Pancreas (tissue), 10 donors: ENCODE measurements at regions not wholly inside any gene's neighbourhood (a gene's known extent, or its start where the extent isn't known, plus 50 kb on each side); places are given as distances from the start of the nearest gene placed in this dataset.

Experiments
- ATAC-seq, 4 donors: fragments of 200-7000 bp; cut with Tn5 transposase; one replicate each; pipeline versions ENCODE4 v1.8.0 to v1.9.1; 2020; ENCODE audit warnings: mild to moderate bottlenecking in 4 of 4, moderate library complexity in 4 of 4
- DNase-seq, 6 donors: peaks; one replicate each; pipeline ENCODE4 v3.0.0-alpha.2; 2020
- FAIRE-seq: peaks from 2 replicates; lab custom pipeline; 2012; peaks lifted over from hg19 to GRCh38; lab: Jason Lieb, UNC
- H3K27ac ChIP-seq, 4 donors: fragments of 200-600 bp; sonication (generic); 1 replicate in 3 of 4; 2 replicates in 1 of 4; pipeline versions ENCODE4 v1.5.0 to v1.8.0; 2020
- H3K27me3 ChIP-seq, 4 donors: fragments of 200-600 bp; one replicate each; pipeline ENCODE4 v1.8.0; 2021
- H3K36me3 ChIP-seq, 3 donors: fragments of 200-600 bp; sonication (generic) in 1 of 3; one replicate each; pipeline versions ENCODE4 v1.5.0 to v1.8.0; 2020 to 2021
- H3K4me1 ChIP-seq, 3 donors: fragments of 200-600 bp; one replicate each; pipeline ENCODE4 v1.8.0; 2021
- H3K4me3 ChIP-seq, 4 donors: fragments of 200-600 bp; sonication (generic) in 2 of 4; one replicate each; pipeline versions ENCODE4 v1.5.0 to v1.8.0; 2020 to 2021
- H3K9me3 ChIP-seq, 4 donors: fragments of 200-600 bp; one replicate each; pipeline ENCODE4 v1.8.0; 2021
- WGBS, 2 donors: extraction: QIAGEN DNeasy Blood & Tissue Kit; methylation state at CpG; one replicate each; pipeline ENCODE4 v1.1.7; 2013; 5-methylcytosine and 5-hydroxymethylcytosine counted together
- intact Hi-C, 3 donors: fragments of 100-400 bp; cut with DNase I; formaldehyde crosslinking; loops; one replicate each; pipeline versions ENCODE4 v1.11.1 to v1.14.2; 2022
- TF ChIP-seq, protein P1 (sequence below), 4 donors: fragments of 200-600 bp; sonication (generic) in 3 of 4; IDR thresholded peaks; one replicate each; pipeline versions ENCODE4 v1.5.0 to v1.8.0; 2021; ENCODE audit warnings: antibody characterized with exemption in 4 of 4
- donor health status: healthy with polysubstance abuse.
- donor health status: DM: no; HTN: no; CAD: no; lungs with moderate emphysema.
- donor health status: DM: no; HTN: no; CAD: no.
- donor health status: control.
- donor health status: control.
- donor health status: Bipolar disorder and iron deficiency.
- donor health status: DM: yes; HTN: yes; CAD: no.
- donor health status: DM: no; HTN: no; CAD: no.
- donor health status: DM: no; HTN: no; CAD: no.
- donor health status: DM: yes; HTN: yes; CAD: no.

DNA sequence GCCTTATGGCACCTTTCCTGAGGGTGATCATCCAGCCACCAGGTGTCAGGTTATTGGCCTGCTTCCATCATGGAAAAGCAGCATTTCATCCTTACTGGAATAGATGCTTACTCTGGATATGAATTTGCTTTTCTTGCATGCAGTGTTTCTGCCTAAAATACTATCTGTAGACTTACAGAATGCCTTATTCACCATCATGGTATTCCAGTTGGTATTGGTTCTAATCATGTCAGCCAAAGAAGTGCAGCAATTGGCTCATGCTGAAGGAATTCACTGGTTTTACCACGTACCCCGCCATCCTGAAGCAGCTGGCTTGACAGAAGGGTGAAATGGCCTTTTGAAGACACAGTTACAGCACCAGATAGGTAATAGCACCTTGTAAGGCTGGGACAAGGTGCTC lies 194.2 kb downstream of the AASDHPPT start:
- Histone ChIP-seq H3K27ac (no peak overlapping the region), H3K4me3 (no peak overlapping the region), H3K4me1 (no peaks in the 10 kb centered on the region), H3K9me3 (no peaks in the 10 kb centered on the region), H3K27me3 (no peaks in the 10 kb centered on the region), H3K36me3 (no peaks in the 10 kb centered on the region)
- 86 to 87% methylated on average over 2 of the region's 2 CpGs for WGBS, 2 donors
- TF ChIP-seq, protein P1, sequence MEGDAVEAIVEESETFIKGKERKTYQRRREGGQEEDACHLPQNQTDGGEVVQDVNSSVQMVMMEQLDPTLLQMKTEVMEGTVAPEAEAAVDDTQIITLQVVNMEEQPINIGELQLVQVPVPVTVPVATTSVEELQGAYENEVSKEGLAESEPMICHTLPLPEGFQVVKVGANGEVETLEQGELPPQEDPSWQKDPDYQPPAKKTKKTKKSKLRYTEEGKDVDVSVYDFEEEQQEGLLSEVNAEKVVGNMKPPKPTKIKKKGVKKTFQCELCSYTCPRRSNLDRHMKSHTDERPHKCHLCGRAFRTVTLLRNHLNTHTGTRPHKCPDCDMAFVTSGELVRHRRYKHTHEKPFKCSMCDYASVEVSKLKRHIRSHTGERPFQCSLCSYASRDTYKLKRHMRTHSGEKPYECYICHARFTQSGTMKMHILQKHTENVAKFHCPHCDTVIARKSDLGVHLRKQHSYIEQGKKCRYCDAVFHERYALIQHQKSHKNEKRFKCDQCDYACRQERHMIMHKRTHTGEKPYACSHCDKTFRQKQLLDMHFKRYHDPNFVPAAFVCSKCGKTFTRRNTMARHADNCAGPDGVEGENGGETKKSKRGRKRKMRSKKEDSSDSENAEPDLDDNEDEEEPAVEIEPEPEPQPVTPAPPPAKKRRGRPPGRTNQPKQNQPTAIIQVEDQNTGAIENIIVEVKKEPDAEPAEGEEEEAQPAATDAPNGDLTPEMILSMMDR (IDR thresholded peaks at IDR 0.05) = no peak
- no peak for DNase-seq
- intact Hi-C loops = no loop called here
- no peak for FAIRE-seq
- ATAC-seq = peak in 1 of 4 donors; percentile 24

DNA sequence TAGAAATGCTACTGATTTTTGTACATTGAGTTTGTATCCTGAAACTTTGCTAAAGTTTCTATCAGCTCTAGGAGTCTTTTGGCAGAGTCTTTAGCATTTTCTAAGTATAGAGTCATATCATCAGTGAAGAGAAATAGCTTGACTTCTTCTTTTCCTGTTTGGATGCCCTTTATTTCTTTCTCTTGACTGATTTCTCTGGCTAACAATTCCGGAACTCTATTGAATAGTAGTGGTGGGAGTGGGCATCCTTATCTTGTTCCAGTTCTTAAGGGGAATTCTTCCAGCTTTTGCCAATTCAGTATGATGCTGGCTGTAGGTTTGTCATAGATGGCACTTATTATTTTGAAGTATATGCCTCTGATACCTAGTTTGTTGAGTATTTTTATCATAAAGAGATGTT lies 197.7 kb downstream of the AASDHPPT start:
- H3K36me3 ChIP-seq = no peaks in the 10 kb centered on the region
- H3K4me1 ChIP-seq = peaks cover 0 to 3% (median 0%) of the 10 kb centered on the region in 3 donors
- intact Hi-C loops = no loop called here
- H3K27ac ChIP-seq = no peak overlapping the region
- no peak overlapping the region for H3K4me3 ChIP-seq
- TF ChIP-seq, protein P1 (IDR thresholded peaks at IDR 0.05) = no peak
- FAIRE-seq = no peak
- DNase-seq = no peak
- H3K9me3 ChIP-seq = no peaks in the 10 kb centered on the region
- no peaks in the 10 kb centered on the region for H3K27me3 ChIP-seq
- 77 to 78% methylated on average over 1 of the region's 1 CpG for WGBS, 2 donors
- no peak for ATAC-seq

GRCh38 chr11:106276126-106276525 lies 198.7 kb downstream of the AASDHPPT start:
- FAIRE-seq (no peak), ATAC-seq (no peak), DNase-seq (no peak)
- no peaks in the 10 kb centered on the region for H3K9me3 ChIP-seq
- H3K4me3 ChIP-seq = no peak overlapping the region
- H3K27me3 ChIP-seq = no peaks in the 10 kb centered on the region
- intact Hi-C loops = no loop called here
- TF ChIP-seq, protein P1 (IDR thresholded peaks at IDR 0.05) = no peak
- no peaks in the 10 kb centered on the region for H3K36me3 ChIP-seq
- H3K27ac ChIP-seq = no peak overlapping the region
- peaks cover 0 to 3% (median 0%) of the 10 kb centered on the region in 3 donors for H3K4me1 ChIP-seq

- no peak overlapping the region for H3K4me3 ChIP-seq
- no peak for DNase-seq
- WGBS, 2 donors = 44 to 51% methylated on average over 2 of the region's 2 CpGs
- FAIRE-seq = no peak
- H3K9me3 ChIP-seq = no peaks in the 10 kb centered on the region
- no peaks in the 10 kb centered on the region for H3K36me3 ChIP-seq
- no peaks in the 10 kb centered on the region for H3K27me3 ChIP-seq
- TF ChIP-seq, protein P1 (IDR thresholded peaks at IDR 0.05) = no peak
- H3K4me1 ChIP-seq = peaks cover 0 to 3% (median 0%) of the 10 kb centered on the region in 3 donors
- intact Hi-C loops = no loop called here
- H3K27ac ChIP-seq = no peak overlapping the region
- peak in 2 of 4 donors; percentile 54 to 63 for ATAC-seq
Observed at GRCh38 chr11:106276859-106277436, 199.5 kb downstream of the AASDHPPT start.

DNA sequence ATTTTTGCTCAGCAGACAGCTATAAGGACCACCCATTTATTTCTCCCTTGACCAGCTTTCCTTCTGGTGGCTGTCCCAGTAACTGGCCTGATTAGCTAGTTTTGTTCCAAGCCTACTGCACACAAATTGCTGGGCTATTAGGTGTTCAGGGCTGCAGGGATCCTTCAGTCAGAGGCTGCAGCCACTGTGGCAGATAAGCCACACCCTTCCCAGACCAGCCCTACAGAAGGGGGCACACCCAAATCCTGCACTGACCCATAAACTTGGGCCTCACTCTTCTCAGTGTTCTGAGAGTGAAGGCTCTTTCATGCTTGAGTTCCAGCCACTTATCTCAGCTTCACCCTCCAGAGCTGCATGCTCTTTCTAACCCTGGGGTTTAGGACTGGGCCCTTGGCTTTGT lies 200.0 kb downstream of the AASDHPPT start:
- TF ChIP-seq, protein P1 (IDR thresholded peaks at IDR 0.05) = no peak
- Histone ChIP-seq H3K9me3 (no peaks in the 10 kb centered on the region), H3K4me3 (no peak overlapping the region), H3K27me3 (no peaks in the 10 kb centered on the region), H3K27ac (no peak overlapping the region), H3K36me3 (no peaks in the 10 kb centered on the region), H3K4me1 (peaks cover 0 to 3% (median 0%) of the 10 kb centered on the region in 3 donors)
- no peak for FAIRE-seq
- no peak for DNase-seq
- intact Hi-C loops = no loop called here
- peak in 2 of 4 donors; percentile 17 to 18 for ATAC-seq
